Activated CD8-positive, alpha-beta memory T cell treated with anti-CD3 and anti-CD28 coated beads, Interleukin-2, amount 10 ng/mL, durations not matched to agents 7 days and 5 days (primary cell): ENCODE measurements at regions not wholly inside any gene's neighbourhood (a gene's known extent, or its start where the extent isn't known, plus 50 kb on each side); places are given as distances from the start of the nearest gene placed in this dataset.

Experiments used
- ATAC-seq: fragments of 150-1000 bp; cut with Tn5 transposase; one replicate; pipeline ENCODE4 v1.10.0; 2021; ENCODE audit warnings: moderate library complexity
- CTCF ChIA-PET: fragments of 350-600 bp; sonication (Branson Sonifier 250); formaldehyde crosslinking; loops from one replicate; lab custom pipeline; 2021; ENCODE audit warnings: antibody characterized with exemption; lab: Charles Lee
- DNase-seq: peaks from one replicate; pipeline ENCODE4 v3.0.0-alpha.2; 2020
- H3K27ac Mint-ChIP-seq: one replicate; pipeline ENCODE4 v1.8.0; 2021; ENCODE audit warnings: mild to moderate bottlenecking, mixed read lengths
- H3K27me3 Mint-ChIP-seq: one replicate; pipeline ENCODE4 v1.8.0; 2021; ENCODE audit warnings: mixed read lengths
- H3K36me3 Mint-ChIP-seq: one replicate; pipeline ENCODE4 v1.8.0; 2021; ENCODE audit warnings: mild to moderate bottlenecking, mixed read lengths
- H3K4me1 Mint-ChIP-seq: one replicate; pipeline ENCODE4 v1.8.0; 2021; ENCODE audit warnings: mixed read lengths
- H3K4me3 Mint-ChIP-seq: one replicate; pipeline ENCODE4 v1.8.0; 2021; ENCODE audit warnings: mild to moderate bottlenecking, moderate library complexity, mixed read lengths
- H3K9me3 Mint-ChIP-seq: one replicate; pipeline ENCODE4 v1.8.0; 2022; ENCODE audit warnings: low read depth, mixed read lengths

DNA sequence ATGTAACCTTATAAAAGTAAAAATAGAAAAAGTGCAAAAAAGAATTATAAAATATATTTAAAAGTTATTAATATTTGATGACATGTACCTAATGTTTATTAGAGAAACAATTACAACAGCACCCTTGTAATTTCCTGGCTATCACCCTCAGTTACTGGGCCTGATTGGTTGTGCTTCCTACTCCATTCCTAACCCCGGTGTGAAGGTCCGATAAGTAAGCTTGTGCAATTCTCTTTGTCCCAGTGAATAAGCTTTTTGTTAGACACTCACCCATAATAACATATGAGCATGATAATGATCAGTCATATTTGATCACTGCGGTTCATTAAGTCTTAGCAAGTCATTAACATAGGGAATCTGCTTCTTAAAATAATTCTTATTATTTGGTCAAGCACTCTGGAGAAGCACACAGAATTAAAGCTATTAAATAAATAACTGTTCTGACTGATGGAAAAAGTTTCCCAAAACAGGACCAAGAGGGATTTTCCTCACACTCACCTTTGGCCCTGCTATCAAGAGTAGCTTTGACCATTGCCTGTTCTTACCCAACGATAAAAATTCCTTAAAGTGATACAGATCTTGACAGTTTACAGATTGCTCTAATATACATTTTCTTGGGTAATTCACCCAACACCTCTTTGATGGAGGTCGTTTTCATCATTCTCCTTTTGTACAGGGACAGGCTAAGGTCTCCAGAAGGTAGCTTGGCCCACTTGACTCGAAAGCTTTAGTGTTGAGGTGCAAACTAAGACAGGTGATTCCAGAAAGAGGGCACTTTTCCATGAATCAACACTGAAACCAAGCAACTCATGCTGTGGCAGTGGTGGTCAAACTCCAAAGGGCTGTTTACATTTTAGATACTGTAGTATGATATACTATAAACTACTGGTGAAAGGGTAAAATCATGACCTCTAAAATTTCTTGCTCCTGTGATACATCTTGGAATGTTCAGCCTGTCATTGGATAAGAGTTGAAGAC, 543.0 kb upstream of the KCNMB2 start:
- CTCF ChIA-PET = no interaction called here
- ATAC-seq (no peak), DNase-seq (no peak)
- Mint-ChIP-seq H3K4me1 (no peaks in the 10 kb centered on the region), H3K9me3 (no peaks in the 10 kb centered on the region), H3K36me3 (peaks cover under 1% of the 10 kb centered on the region), H3K27me3 (no peaks in the 10 kb centered on the region), H3K27ac (no peak overlapping the region), H3K4me3 (no peak overlapping the region)

DNA sequence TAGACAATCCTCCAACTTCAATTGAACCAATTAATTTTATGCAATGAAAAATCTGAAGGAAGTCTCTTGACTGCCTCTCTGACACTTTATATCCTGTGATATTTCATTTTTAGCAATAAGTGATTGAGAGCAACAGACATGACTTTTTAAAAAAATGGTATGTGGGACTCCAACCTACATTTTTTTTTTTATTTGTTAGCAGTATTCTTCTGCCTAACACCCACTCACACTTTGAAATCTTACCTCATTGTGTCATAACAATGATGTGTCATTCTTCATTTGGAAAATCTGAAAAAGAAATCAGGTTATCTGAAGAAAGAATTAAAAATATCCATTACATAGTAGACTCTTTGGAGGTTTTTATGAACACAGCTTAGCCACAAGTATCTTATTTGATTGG, 541.3 kb upstream of the KCNMB2 start:
- Mint-ChIP-seq H3K4me1 (no peaks in the 10 kb centered on the region), H3K9me3 (peaks cover under 1% of the 10 kb centered on the region), H3K27ac (no peak overlapping the region), H3K4me3 (no peak overlapping the region), H3K27me3 (no peaks in the 10 kb centered on the region), H3K36me3 (peaks cover 9% of the 10 kb centered on the region)
- no peak for ATAC-seq
- CTCF ChIA-PET = interaction anchor here (1.0 kb wide), 1 partner anchor 43 kb away, joined by 5 read pairs; no protein-coding TSS in a partner anchor
- no peak for DNase-seq

DNA sequence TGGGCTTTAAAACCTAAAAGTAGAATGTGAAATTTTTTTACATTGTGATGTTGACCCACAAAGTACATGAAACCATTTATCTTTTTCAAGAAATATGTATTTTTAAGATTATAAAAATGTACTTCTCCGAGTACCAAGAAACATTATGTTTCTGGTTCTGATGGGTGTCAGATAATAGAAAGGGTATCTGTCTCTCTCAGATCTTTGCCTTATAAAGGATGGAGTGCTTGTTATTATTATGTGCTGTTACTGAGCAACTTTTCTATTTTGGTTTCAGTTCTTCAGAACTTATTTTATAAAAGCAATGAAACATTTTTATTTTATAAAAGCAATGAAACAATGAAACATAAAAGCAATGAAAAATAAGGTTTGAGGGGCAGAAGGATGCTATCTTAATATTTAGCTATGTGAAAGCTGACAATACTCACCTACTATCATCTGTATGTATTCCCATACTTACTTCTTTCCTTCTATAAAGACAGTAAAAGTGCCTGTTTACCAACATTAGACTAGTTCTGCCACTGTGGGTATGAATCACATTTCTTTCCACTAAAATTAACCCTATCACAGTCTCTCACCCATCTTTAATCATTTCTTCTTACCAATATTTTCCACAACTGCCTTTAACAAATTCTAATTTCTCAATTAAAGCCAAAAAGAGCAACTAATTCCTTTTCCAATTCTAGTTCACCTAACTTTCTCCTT, 540.7 kb upstream of the KCNMB2 start:
- H3K27me3 Mint-ChIP-seq = no peaks in the 10 kb centered on the region
- no peak for ATAC-seq
- no peak overlapping the region for H3K27ac Mint-ChIP-seq
- peaks cover 10% of the 10 kb centered on the region for H3K36me3 Mint-ChIP-seq
- no peak for DNase-seq
- H3K4me3 Mint-ChIP-seq = no peak overlapping the region
- peaks cover 2% of the 10 kb centered on the region for H3K9me3 Mint-ChIP-seq
- CTCF ChIA-PET = no interaction called here
- no peaks in the 10 kb centered on the region for H3K4me1 Mint-ChIP-seq

DNA sequence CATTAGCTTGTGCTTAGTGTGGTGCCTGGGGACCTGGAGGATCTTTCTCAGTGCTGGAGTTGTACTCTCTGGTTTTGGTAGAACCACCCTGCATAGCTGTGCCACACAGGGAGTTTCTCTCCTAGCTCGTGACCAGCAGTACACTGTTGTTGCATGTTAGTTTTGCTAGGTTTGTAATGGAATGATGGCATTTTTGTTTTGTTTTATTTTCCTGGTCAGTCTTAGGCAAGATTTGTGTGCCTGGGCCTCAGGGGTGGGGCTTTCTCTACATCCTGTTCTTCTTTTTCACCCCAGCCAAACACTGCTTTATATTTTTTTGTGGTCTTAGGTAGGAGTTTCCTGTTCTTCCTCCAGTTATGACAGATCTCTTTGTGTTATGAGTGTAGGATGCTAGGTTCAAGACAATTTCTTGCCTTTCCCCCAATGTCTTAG, 534.5 kb upstream of the KCNMB2 start:
- Mint-ChIP-seq H3K4me3 (no peak overlapping the region), H3K4me1 (peaks cover 21% of the 10 kb centered on the region), H3K36me3 (peaks cover 32% of the 10 kb centered on the region), H3K9me3 (peaks cover 10% of the 10 kb centered on the region), H3K27me3 (no peaks in the 10 kb centered on the region), H3K27ac (peak overlapping the region; percentile 86)
- DNase-seq = peak; percentile 57
- peak; percentile 86 for ATAC-seq
- CTCF ChIA-PET = no interaction called here

DNA sequence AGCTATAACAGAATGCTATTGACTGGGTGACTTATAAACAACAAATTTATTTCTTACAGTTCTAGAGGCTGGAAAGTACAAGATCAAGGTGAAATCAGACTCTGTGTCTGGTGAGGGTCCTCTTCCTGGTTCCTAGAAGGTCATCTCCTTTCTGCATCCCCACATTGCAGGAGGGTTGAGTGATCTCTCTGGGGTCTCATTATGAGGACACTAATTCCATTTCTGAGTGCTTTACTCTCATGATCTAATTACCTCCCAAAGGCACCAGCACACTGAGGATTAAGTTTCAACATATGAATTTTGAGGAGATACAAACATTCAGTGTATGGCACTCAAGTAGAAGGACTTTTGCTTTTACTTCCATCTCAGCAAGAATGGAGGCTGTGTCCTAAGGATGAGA, 534.1 kb upstream of the KCNMB2 start:
- CTCF ChIA-PET = no interaction called here
- no peak for DNase-seq
- H3K27me3 Mint-ChIP-seq = no peaks in the 10 kb centered on the region
- H3K9me3 Mint-ChIP-seq = peaks cover 10% of the 10 kb centered on the region
- ATAC-seq = peak; percentile 42
- H3K4me1 Mint-ChIP-seq = peaks cover 21% of the 10 kb centered on the region
- H3K4me3 Mint-ChIP-seq = no peak overlapping the region
- peaks cover 32% of the 10 kb centered on the region for H3K36me3 Mint-ChIP-seq
- H3K27ac Mint-ChIP-seq = peak overlapping the region; percentile 86

DNA sequence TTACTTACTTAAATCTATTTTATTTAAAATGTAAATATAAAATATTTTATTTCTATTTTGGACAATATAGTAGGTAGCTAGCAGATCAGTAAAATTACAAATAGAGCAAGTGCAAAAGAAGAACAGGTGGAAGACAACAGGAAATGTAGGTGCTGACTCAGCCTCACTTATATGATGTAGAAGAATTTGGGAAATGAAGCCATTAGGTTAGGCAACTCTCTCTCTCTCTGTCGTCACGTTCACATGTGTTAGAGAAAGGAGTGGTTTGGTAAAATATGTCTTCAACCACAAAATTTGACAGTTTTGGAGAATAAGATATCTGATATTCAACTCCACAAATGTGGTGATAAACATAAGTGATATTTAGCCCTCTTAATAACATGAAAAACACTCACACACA, 532.5 kb upstream of the KCNMB2 start:
- ATAC-seq (no peak), DNase-seq (no peak)
- no peak overlapping the region for H3K27ac Mint-ChIP-seq
- H3K9me3 Mint-ChIP-seq = peaks cover 10% of the 10 kb centered on the region
- H3K27me3 Mint-ChIP-seq = no peaks in the 10 kb centered on the region
- CTCF ChIA-PET = no interaction called here
- H3K4me1 Mint-ChIP-seq = peaks cover 21% of the 10 kb centered on the region
- H3K36me3 Mint-ChIP-seq = peaks cover 30% of the 10 kb centered on the region
- no peak overlapping the region for H3K4me3 Mint-ChIP-seq

DNA sequence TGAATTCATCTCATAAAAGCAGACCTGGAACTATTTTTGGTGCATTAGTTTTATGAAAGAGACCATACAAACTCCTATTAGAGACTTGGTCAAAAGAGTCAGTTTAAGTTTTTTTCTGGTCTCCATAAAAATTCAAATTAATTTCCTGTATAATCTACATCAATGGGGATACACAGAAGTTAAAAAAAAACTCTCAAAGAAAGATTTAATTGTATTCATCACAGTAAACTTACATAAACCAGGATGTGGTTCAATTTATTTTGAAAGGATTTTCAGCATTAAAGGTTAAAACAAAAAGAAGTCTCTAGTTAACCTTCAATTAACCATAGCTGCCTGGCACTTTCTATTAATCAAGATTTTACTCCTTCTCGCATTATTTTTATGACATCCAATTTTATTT, 530.3 kb upstream of the KCNMB2 start:
- peaks cover 21% of the 10 kb centered on the region for H3K4me1 Mint-ChIP-seq
- no peak overlapping the region for H3K4me3 Mint-ChIP-seq
- DNase-seq (no peak), ATAC-seq (no peak)
- CTCF ChIA-PET = no interaction called here
- no peaks in the 10 kb centered on the region for H3K27me3 Mint-ChIP-seq
- H3K36me3 Mint-ChIP-seq = peaks cover 22% of the 10 kb centered on the region
- no peak overlapping the region for H3K27ac Mint-ChIP-seq
- H3K9me3 Mint-ChIP-seq = peaks cover 8% of the 10 kb centered on the region

DNA sequence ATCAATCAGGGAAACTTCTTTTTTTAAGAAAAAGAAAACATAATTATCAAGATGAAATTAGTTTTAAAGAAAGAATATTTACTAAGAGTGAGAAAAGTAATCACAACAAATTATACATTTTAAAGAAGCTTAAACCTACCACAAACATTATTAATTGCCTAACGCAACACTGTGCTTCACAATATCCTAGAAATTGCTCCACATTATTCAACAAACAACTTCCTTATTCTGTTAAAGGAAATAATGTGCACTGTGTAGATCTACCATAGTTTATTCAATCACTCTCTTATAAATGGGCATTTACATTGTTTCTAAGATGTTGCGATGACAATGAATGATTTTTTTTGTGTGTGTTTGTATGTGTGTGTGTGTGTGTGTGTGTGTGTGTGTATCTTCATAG, 525.9 kb upstream of the KCNMB2 start:
- ATAC-seq = no peak
- H3K27ac Mint-ChIP-seq = no peak overlapping the region
- CTCF ChIA-PET = no interaction called here
- peaks cover 1% of the 10 kb centered on the region for H3K36me3 Mint-ChIP-seq
- no peaks in the 10 kb centered on the region for H3K27me3 Mint-ChIP-seq
- H3K4me3 Mint-ChIP-seq = no peak overlapping the region
- no peaks in the 10 kb centered on the region for H3K4me1 Mint-ChIP-seq
- no peaks in the 10 kb centered on the region for H3K9me3 Mint-ChIP-seq
- DNase-seq = no peak

DNA sequence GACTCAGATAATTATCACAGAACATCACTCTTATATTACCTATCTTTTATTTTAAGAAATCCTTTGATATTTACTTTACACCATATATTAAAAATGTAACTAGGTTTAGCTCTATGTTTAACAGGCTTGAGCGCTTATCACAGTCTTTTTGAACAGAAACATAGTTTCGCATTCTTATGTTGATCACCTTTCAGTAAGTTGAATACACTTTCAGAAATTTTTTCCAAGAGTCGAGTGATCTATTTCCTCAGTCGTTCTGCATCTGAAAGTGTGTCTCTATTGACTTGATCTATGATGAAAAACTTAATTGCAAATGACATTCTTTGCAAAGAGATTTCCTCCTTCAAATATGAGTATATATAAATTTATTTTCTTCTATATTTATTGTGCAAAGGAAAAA, 516.6 kb upstream of the KCNMB2 start:
- CTCF ChIA-PET = no interaction called here
- no peak overlapping the region for H3K27ac Mint-ChIP-seq
- H3K9me3 Mint-ChIP-seq = no peaks in the 10 kb centered on the region
- no peak for ATAC-seq
- no peaks in the 10 kb centered on the region for H3K27me3 Mint-ChIP-seq
- H3K4me3 Mint-ChIP-seq = no peak overlapping the region
- H3K4me1 Mint-ChIP-seq = no peaks in the 10 kb centered on the region
- H3K36me3 Mint-ChIP-seq = no peaks in the 10 kb centered on the region
- DNase-seq = no peak

DNA sequence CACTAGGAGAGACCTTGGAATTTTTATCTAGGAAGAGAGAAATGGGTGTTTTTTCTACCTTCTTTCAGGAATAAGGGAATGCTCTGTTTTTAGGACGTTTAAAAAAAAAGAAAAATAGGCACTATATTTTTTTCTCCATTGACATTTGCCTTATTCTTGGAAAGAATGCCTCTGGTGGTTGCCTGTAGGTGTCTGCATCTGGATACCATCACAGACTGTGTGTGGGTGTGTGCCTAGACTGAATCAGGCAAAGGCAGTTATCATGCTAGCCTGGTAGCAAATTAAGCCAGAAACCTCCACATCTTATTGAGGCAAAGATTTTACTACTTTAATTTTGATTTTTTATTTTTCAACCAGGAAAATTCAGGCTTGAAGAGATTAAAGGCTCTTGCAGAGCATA, 513.6 kb upstream of the KCNMB2 start:
- H3K9me3 Mint-ChIP-seq = no peaks in the 10 kb centered on the region
- H3K36me3 Mint-ChIP-seq = no peaks in the 10 kb centered on the region
- H3K27ac Mint-ChIP-seq = no peak overlapping the region
- no peaks in the 10 kb centered on the region for H3K27me3 Mint-ChIP-seq
- CTCF ChIA-PET = no interaction called here
- no peaks in the 10 kb centered on the region for H3K4me1 Mint-ChIP-seq
- DNase-seq = no peak
- no peak overlapping the region for H3K4me3 Mint-ChIP-seq
- no peak for ATAC-seq

DNA sequence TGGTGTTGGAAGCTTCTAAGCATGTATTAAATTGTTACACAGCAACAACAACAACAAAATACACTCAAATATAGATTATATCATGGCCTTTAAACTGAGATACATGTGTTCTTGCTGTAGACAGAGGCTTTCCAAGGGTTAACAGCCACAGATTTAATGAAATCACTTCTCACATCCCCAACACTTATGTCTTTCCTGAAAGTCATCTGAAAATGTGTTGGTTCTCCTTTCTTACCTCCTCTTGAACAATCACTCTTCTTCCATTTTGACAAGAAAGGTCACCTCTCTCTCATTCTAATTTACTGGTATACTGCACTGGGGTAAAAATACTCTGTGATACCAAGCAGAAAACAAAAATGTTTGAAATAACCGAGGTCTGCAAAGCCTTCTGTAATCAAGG, 507.3 kb upstream of the KCNMB2 start:
- H3K4me1 Mint-ChIP-seq = no peaks in the 10 kb centered on the region
- H3K4me3 Mint-ChIP-seq = no peak overlapping the region
- no peak for DNase-seq
- H3K27ac Mint-ChIP-seq = no peak overlapping the region
- CTCF ChIA-PET = no interaction called here
- H3K9me3 Mint-ChIP-seq = no peaks in the 10 kb centered on the region
- H3K27me3 Mint-ChIP-seq = no peaks in the 10 kb centered on the region
- no peaks in the 10 kb centered on the region for H3K36me3 Mint-ChIP-seq
- no peak for ATAC-seq

DNA sequence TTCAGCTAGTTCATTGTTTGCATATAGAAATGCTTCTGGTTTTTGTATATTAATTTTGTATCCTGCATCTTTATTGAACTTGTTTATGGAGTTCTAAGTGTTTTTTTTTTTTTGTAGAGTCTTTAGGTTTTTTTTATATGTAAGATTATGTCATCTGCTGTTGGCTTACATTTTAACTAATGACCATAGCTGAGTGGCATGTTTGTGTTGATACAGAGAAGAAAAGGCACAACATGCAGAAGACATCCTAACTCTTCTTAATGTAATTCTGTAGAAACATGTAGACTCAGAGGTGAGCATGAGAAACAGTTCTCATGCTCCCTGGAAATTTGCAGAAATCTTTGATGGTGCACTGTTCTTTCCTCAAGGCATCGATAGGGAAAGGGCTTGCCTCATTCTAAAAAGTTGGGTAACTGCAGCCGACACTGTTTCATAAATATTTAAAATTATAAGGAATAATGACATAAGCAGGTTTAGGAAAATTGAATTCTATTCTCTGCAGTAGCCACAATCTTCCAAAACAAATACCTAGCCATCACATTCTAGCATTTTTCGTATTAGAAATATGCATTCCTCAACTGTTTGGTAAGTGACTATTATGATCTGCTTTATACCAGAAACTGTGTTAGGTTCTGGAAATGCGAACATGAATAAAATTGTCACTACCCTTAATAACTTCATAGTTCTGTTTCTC, 499.6 kb upstream of the KCNMB2 start:
- ATAC-seq = no peak
- Mint-ChIP-seq H3K4me3 (no peak overlapping the region), H3K27ac (no peak overlapping the region), H3K4me1 (no peaks in the 10 kb centered on the region), H3K27me3 (no peaks in the 10 kb centered on the region), H3K36me3 (no peaks in the 10 kb centered on the region), H3K9me3 (peaks cover 2% of the 10 kb centered on the region)
- CTCF ChIA-PET = no interaction called here
- no peak for DNase-seq

DNA sequence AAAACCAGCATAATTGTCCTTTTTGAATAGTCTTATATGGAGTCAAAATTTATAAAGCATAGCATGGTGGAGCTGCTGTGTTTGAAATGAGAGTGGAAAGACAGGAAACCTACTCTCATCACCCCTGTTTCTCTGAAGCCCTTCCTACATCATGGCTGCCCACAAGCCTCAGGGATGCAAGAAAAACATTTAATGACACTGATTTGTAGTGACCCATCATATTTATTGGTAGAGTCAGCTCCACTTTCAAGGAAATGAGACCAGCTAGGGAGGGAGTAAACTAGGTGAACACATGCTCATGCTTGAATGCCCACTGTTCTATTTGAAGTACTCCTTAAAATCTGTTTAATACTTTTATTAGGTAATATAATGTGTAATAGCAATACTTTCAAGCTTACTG, 494.3 kb upstream of the KCNMB2 start:
- ATAC-seq = no peak
- Mint-ChIP-seq H3K9me3 (no peaks in the 10 kb centered on the region), H3K27me3 (no peaks in the 10 kb centered on the region), H3K4me1 (no peaks in the 10 kb centered on the region), H3K4me3 (no peak overlapping the region), H3K27ac (no peak overlapping the region), H3K36me3 (no peaks in the 10 kb centered on the region)
- DNase-seq = no peak
- CTCF ChIA-PET = no interaction called here
